WTC11 (cell line): ENCODE measurements at regions not wholly inside any gene's neighbourhood (a gene's known extent, or its start where the extent isn't known, plus 50 kb on each side); places are given as distances from the start of the nearest gene placed in this dataset.

Source experiments
- ATAC-seq: fragments of 200-7000 bp; cut with Tn5 transposase; 2 replicates; pipeline ENCODE4 v1.10.0; 2021; ENCODE audit warnings: mild to moderate bottlenecking, moderate library complexity
- CTCF ChIA-PET: fragments of 300-600 bp; sonication (Branson Sonifier 250); formaldehyde crosslinking; loops from one replicate; lab custom pipeline; 2021; ENCODE audit warnings: antibody characterized with exemption; lab: Charles Lee
- POLR2A ChIA-PET: fragments of 350-600 bp; sonication (Branson Sonifier 250); formaldehyde crosslinking; loops from one replicate; lab custom pipeline; 2021; ENCODE audit warnings: antibody characterized with exemption; lab: Charles Lee
- DNase-seq: peaks from one replicate; pipeline ENCODE4 v3.0.0; 2021; ENCODE audit warnings: low spot score
- H3K27ac Mint-ChIP-seq: 2 replicates; pipeline ENCODE4 v1.8.0; 2021; ENCODE audit warnings: mixed read lengths
- H3K27me3 Mint-ChIP-seq: 2 replicates; pipeline ENCODE4 v1.8.0; 2021; ENCODE audit warnings: low read depth, mild to moderate bottlenecking, moderate library complexity, mixed read lengths
- H3K36me3 Mint-ChIP-seq: 2 replicates; pipeline ENCODE4 v1.8.0; 2021; ENCODE audit warnings: mixed read lengths
- H3K4me1 Mint-ChIP-seq: 2 replicates; pipeline ENCODE4 v1.8.0; 2022; ENCODE audit warnings: mixed read lengths
- H3K4me3 Mint-ChIP-seq: 2 replicates; pipeline ENCODE4 v1.8.0; 2021; ENCODE audit warnings: mild to moderate bottlenecking, moderate library complexity, mixed read lengths
- H3K9me3 Mint-ChIP-seq: 2 replicates; pipeline ENCODE4 v1.8.0; 2021; ENCODE audit warnings: mixed read lengths
- CREM ChIP-seq: sonication (generic); formaldehyde crosslinking; IDR thresholded peaks from 2 replicates; pipeline ENCODE4 v1.8.1; 2022; ENCODE audit warnings: mild to moderate bottlenecking, missing genetic modification reagents, moderate library complexity
- E2F4 ChIP-seq: sonication (generic); formaldehyde crosslinking; IDR thresholded peaks from 2 replicates; pipeline ENCODE4 v1.8.1; 2022; ENCODE audit warnings: low read depth, mild to moderate bottlenecking, moderate library complexity, missing genetic modification reagents, borderline replicate concordance
- ERG ChIP-seq: fragments of 250-450 bp; sonication (Bioruptor Pico); IDR thresholded peaks from 2 replicates; pipeline ENCODE4 v1.8.0; 2021; ENCODE audit warnings: mild to moderate bottlenecking
- FOXK1 ChIP-seq: sonication (generic); formaldehyde crosslinking; IDR thresholded peaks from 2 replicates; pipeline ENCODE4 v1.8.0; 2022; ENCODE audit warnings: mild to moderate bottlenecking, moderate library complexity, missing genetic modification reagents
- HMGA2 ChIP-seq: fragments of 250-450 bp; sonication (Bioruptor Pico); IDR thresholded peaks from 2 replicates; pipeline ENCODE4 v1.4.0; 2021; ENCODE audit warnings: mild to moderate bottlenecking, moderate library complexity
- KAT7 ChIP-seq: sonication (generic); formaldehyde crosslinking; IDR thresholded peaks from 2 replicates; pipeline ENCODE4 v1.8.1; 2023; ENCODE audit warnings: missing genetic modification reagents, mild to moderate bottlenecking, borderline replicate concordance
- MXD4 ChIP-seq: fragments of 250-450 bp; sonication (Bioruptor Pico); IDR thresholded peaks from 2 replicates; pipeline ENCODE4 v1.8.0; 2021; ENCODE audit warnings: mild to moderate bottlenecking, moderate library complexity, borderline replicate concordance
- NFATC4 ChIP-seq: fragments of 250-450 bp; sonication (Bioruptor Pico); IDR thresholded peaks from 2 replicates; pipeline ENCODE4 v1.9.0; 2021; ENCODE audit warnings: mild to moderate bottlenecking
- NR3C1 ChIP-seq: sonication (generic); formaldehyde crosslinking; conservative IDR thresholded peaks from 2 replicates; pipeline ENCODE4 v1.8.1; 2023; ENCODE audit warnings: low read depth, mild to moderate bottlenecking, missing genetic modification reagents
- SMAD3 ChIP-seq: sonication (generic); formaldehyde crosslinking; IDR thresholded peaks from 2 replicates; pipeline ENCODE4 v1.8.0; 2022; ENCODE audit warnings: missing genetic modification reagents, mild to moderate bottlenecking, borderline replicate concordance
- ZNF232 ChIP-seq: sonication (generic); formaldehyde crosslinking; IDR thresholded peaks from 2 replicates; pipeline ENCODE4 v1.8.0; 2022; ENCODE audit warnings: mild to moderate bottlenecking, missing genetic modification reagents
- ZNF396 ChIP-seq: fragments of 250-450 bp; sonication (Bioruptor Pico); IDR thresholded peaks from 2 replicates; pipeline ENCODE4 v1.8.0; 2021; ENCODE audit warnings: mild to moderate bottlenecking, moderate library complexity, borderline replicate concordance
- TF ChIP-seq, protein P1 (sequence below): sonication (generic); formaldehyde crosslinking; IDR thresholded peaks from 2 replicates; pipeline ENCODE4 v1.8.0; 2022; ENCODE audit warnings: mild to moderate bottlenecking, missing genetic modification reagents
- TF ChIP-seq, protein P2 (sequence below): fragments of 250-450 bp; sonication (Bioruptor Pico); IDR thresholded peaks from 2 replicates; pipeline ENCODE4 v1.9.0; 2021; ENCODE audit warnings: mild to moderate bottlenecking, borderline replicate concordance
- TF ChIP-seq, protein P3 (sequence below): fragments of 250-450 bp; sonication (Bioruptor Pico); IDR thresholded peaks from 2 replicates; pipeline ENCODE4 v1.9.0; 2021; ENCODE audit warnings: mild to moderate bottlenecking
- TF ChIP-seq, protein P4 (sequence below): fragments of 200-600 bp; IDR thresholded peaks from 2 replicates; pipeline ENCODE4 v1.8.0; 2022; ENCODE audit warnings: antibody characterized with exemption
- TF ChIP-seq, protein P5 (sequence below): sonication (generic); formaldehyde crosslinking; IDR thresholded peaks from 2 replicates; pipeline ENCODE4 v1.8.0; 2023; ENCODE audit warnings: missing genetic modification reagents, mild to moderate bottlenecking, borderline replicate concordance

- POLR2A ChIA-PET, result no interaction called here
- no peak overlapping the region for H3K4me3 Mint-ChIP-seq
- peaks cover 19% of the 10 kb centered on the region for H3K9me3 Mint-ChIP-seq
- H3K36me3 Mint-ChIP-seq, result peaks cover 3% of the 10 kb centered on the region
- TF ChIP-seq ERG (CRISPR knock-in tag), result no peak
- TF ChIP-seq, protein P1, sequence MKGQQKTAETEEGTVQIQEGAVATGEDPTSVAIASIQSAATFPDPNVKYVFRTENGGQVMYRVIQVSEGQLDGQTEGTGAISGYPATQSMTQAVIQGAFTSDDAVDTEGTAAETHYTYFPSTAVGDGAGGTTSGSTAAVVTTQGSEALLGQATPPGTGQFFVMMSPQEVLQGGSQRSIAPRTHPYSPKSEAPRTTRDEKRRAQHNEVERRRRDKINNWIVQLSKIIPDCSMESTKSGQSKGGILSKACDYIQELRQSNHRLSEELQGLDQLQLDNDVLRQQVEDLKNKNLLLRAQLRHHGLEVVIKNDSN (CRISPR knock-in tag), result no peak
- no peak for TF ChIP-seq SMAD3 (CRISPR knock-in tag)
- TF ChIP-seq CREM (CRISPR knock-in tag), result no peak
- TF ChIP-seq NFATC4 (CRISPR knock-in tag), result no peak
- TF ChIP-seq, all 79 proteins: peak for 0
- Mint-ChIP-seq H3K27ac (no peak overlapping the region), H3K27me3 (no peaks in the 10 kb centered on the region), H3K4me1 (peaks cover 6% of the 10 kb centered on the region)
- no peak for DNase-seq
- ATAC-seq, result no peak
- CTCF ChIA-PET, result no interaction called here
Observed at GRCh38 chr9:82581516-82581915, 481.4 kb downstream of the RASEF start.

GRCh38 chr9:82581935-82582334, 481.0 kb downstream of the RASEF start:
- ChIA-PET CTCF (no interaction called here), POLR2A (no interaction called here)
- Mint-ChIP-seq H3K4me1 (peaks cover 6% of the 10 kb centered on the region), H3K4me3 (no peak overlapping the region), H3K36me3 (peaks cover 3% of the 10 kb centered on the region), H3K27me3 (no peaks in the 10 kb centered on the region), H3K27ac (no peak overlapping the region), H3K9me3 (peaks cover 19% of the 10 kb centered on the region)
- DNase-seq (no peak), ATAC-seq (no peak)
- TF ChIP-seq E2F4 (CRISPR knock-in tag) (no peak), NR3C1 (CRISPR knock-in tag) (no peak), KAT7 (no peak), MXD4 (no peak), ZNF396 (CRISPR knock-in tag) (no peak), FOXK1 (CRISPR knock-in tag) (no peak), ZNF232 (CRISPR knock-in tag) (no peak), HMGA2 (CRISPR knock-in tag) (no peak)
- TF ChIP-seq, protein P2, sequence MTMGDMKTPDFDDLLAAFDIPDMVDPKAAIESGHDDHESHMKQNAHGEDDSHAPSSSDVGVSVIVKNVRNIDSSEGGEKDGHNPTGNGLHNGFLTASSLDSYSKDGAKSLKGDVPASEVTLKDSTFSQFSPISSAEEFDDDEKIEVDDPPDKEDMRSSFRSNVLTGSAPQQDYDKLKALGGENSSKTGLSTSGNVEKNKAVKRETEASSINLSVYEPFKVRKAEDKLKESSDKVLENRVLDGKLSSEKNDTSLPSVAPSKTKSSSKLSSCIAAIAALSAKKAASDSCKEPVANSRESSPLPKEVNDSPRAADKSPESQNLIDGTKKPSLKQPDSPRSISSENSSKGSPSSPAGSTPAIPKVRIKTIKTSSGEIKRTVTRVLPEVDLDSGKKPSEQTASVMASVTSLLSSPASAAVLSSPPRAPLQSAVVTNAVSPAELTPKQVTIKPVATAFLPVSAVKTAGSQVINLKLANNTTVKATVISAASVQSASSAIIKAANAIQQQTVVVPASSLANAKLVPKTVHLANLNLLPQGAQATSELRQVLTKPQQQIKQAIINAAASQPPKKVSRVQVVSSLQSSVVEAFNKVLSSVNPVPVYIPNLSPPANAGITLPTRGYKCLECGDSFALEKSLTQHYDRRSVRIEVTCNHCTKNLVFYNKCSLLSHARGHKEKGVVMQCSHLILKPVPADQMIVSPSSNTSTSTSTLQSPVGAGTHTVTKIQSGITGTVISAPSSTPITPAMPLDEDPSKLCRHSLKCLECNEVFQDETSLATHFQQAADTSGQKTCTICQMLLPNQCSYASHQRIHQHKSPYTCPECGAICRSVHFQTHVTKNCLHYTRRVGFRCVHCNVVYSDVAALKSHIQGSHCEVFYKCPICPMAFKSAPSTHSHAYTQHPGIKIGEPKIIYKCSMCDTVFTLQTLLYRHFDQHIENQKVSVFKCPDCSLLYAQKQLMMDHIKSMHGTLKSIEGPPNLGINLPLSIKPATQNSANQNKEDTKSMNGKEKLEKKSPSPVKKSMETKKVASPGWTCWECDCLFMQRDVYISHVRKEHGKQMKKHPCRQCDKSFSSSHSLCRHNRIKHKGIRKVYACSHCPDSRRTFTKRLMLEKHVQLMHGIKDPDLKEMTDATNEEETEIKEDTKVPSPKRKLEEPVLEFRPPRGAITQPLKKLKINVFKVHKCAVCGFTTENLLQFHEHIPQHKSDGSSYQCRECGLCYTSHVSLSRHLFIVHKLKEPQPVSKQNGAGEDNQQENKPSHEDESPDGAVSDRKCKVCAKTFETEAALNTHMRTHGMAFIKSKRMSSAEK (CRISPR knock-in tag), result no peak
- TF ChIP-seq, protein P3, sequence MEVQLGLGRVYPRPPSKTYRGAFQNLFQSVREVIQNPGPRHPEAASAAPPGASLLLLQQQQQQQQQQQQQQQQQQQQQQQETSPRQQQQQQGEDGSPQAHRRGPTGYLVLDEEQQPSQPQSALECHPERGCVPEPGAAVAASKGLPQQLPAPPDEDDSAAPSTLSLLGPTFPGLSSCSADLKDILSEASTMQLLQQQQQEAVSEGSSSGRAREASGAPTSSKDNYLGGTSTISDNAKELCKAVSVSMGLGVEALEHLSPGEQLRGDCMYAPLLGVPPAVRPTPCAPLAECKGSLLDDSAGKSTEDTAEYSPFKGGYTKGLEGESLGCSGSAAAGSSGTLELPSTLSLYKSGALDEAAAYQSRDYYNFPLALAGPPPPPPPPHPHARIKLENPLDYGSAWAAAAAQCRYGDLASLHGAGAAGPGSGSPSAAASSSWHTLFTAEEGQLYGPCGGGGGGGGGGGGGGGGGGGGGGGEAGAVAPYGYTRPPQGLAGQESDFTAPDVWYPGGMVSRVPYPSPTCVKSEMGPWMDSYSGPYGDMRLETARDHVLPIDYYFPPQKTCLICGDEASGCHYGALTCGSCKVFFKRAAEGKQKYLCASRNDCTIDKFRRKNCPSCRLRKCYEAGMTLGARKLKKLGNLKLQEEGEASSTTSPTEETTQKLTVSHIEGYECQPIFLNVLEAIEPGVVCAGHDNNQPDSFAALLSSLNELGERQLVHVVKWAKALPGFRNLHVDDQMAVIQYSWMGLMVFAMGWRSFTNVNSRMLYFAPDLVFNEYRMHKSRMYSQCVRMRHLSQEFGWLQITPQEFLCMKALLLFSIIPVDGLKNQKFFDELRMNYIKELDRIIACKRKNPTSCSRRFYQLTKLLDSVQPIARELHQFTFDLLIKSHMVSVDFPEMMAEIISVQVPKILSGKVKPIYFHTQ (CRISPR knock-in tag), result no peak
- TF ChIP-seq, protein P4, sequence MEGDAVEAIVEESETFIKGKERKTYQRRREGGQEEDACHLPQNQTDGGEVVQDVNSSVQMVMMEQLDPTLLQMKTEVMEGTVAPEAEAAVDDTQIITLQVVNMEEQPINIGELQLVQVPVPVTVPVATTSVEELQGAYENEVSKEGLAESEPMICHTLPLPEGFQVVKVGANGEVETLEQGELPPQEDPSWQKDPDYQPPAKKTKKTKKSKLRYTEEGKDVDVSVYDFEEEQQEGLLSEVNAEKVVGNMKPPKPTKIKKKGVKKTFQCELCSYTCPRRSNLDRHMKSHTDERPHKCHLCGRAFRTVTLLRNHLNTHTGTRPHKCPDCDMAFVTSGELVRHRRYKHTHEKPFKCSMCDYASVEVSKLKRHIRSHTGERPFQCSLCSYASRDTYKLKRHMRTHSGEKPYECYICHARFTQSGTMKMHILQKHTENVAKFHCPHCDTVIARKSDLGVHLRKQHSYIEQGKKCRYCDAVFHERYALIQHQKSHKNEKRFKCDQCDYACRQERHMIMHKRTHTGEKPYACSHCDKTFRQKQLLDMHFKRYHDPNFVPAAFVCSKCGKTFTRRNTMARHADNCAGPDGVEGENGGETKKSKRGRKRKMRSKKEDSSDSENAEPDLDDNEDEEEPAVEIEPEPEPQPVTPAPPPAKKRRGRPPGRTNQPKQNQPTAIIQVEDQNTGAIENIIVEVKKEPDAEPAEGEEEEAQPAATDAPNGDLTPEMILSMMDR, result no peak
- TF ChIP-seq, protein P5, sequence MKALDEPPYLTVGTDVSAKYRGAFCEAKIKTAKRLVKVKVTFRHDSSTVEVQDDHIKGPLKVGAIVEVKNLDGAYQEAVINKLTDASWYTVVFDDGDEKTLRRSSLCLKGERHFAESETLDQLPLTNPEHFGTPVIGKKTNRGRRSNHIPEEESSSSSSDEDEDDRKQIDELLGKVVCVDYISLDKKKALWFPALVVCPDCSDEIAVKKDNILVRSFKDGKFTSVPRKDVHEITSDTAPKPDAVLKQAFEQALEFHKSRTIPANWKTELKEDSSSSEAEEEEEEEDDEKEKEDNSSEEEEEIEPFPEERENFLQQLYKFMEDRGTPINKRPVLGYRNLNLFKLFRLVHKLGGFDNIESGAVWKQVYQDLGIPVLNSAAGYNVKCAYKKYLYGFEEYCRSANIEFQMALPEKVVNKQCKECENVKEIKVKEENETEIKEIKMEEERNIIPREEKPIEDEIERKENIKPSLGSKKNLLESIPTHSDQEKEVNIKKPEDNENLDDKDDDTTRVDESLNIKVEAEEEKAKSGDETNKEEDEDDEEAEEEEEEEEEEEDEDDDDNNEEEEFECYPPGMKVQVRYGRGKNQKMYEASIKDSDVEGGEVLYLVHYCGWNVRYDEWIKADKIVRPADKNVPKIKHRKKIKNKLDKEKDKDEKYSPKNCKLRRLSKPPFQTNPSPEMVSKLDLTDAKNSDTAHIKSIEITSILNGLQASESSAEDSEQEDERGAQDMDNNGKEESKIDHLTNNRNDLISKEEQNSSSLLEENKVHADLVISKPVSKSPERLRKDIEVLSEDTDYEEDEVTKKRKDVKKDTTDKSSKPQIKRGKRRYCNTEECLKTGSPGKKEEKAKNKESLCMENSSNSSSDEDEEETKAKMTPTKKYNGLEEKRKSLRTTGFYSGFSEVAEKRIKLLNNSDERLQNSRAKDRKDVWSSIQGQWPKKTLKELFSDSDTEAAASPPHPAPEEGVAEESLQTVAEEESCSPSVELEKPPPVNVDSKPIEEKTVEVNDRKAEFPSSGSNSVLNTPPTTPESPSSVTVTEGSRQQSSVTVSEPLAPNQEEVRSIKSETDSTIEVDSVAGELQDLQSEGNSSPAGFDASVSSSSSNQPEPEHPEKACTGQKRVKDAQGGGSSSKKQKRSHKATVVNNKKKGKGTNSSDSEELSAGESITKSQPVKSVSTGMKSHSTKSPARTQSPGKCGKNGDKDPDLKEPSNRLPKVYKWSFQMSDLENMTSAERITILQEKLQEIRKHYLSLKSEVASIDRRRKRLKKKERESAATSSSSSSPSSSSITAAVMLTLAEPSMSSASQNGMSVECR (CRISPR knock-in tag), result no peak
